ACHN (cell line): ENCODE measurements at regions not wholly inside any gene's neighbourhood (a gene's known extent, or its start where the extent isn't known, plus 50 kb on each side); places are given as distances from the start of the nearest gene placed in this dataset.
A peak's percentile ranks its signal among the peaks of the same experiment; 100 is the strongest.
"Not testable (repeated sequence)": the region's sequence is repeated elsewhere in the genome, so short reads cannot be mapped to it uniquely, and the experiment has no call there.

Experiments
- DNase-seq: peaks from one replicate; pipeline ENCODE4 v3.0.0-alpha.2; 2015
- in situ Hi-C: cut with HindIII; loops from 2 replicates; pipeline ENCODE4 v1.10.0; 2017; ENCODE audit warnings: low sequenced_read_pairs, low pct_ligation_motif_present, low pct_unique_long_range_greater_than_20kb

DNA sequence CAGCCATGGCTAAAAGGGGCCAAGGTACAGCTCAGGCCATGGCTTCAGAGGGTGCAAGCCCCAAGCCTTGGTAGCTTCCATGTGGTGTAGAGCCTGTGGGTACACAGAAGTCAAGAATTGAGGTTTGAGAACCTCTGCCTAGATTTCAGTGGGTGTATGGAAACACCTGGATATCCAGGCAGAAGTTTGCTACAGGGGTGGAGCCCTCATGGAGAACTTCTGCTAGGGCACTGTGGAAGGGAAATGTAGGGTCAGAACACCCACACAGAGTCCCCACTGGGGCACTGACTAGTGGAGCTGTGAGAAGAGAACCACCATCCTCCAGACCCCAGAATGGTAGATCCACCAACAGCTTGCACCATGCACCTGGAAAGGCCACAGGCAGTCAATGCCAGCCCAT lies 177.4 kb upstream of the HTR1E start:
- in situ Hi-C loops, DNase-seq: not testable (repeated sequence)

DNA sequence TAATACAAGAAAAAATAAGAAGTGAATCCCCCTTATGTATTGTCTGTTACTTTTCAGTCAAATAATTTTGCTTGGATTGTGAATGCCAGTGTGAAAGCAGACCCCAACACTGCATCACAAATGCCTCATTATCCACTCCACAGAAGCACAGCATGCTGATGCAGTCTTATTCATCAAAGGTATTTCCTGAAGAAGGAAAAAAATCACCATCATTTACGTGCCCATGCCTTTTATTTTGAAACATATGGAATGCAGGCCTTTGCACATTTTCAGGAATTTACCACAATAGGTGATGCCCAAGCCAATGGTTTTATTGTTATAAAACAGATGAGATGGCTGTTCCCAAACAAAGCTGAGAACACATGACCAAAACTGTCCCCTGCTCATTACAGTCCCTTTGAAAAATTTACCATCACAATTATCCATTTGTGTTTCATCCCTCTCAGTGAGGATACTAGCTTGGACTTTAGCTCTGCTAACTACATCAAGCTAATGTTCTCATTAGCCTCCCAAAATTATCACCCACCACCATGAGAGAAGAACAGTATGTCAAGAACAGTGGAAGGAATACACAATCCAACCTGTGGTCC lies 180.6 kb upstream of the HTR1E start:
- in situ Hi-C loops: no loop called here
- no peak for DNase-seq

DNA sequence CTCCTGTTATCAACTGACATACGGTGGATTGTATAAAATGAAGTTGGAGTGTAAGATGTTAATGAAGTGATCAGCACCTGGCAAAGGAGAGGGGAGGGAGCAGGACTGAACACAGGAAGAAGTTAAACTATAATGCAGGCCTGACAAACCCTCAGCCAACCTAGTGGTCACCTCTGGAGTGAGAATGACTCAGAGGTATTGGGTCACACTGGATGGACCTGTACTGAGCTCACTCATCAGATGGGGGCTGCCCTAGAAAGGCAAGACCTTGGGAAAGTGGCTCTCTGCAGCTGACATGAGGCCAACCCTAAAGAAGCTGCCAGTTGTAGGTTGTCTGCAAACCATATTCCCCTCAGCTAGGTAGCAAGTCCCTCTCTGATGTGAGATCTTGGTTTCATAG lies 193.3 kb upstream of the HTR1E start:
- DNase-seq: no peak
- in situ Hi-C loops: no loop called here

DNA sequence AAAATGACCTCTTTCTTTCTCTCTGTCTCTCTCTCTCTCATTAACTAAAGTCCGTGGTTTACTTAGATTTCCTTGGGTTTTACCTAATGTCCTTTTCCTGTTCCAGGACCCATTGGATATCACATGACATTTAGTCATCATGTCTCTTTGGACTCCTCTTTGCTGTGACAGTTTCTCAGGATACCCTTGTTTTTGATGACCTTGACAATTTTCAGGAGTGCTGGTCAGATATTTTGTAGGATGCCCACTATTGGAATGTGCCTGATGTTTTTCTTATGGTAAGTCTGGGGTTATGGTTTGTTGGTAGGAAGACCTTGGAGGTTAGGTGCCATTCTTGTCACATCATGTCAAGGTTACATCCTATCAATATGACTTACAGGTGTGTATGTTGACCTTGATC lies 199.2 kb upstream of the HTR1E start:
- no peak for DNase-seq
- in situ Hi-C loops: no loop called here

DNA sequence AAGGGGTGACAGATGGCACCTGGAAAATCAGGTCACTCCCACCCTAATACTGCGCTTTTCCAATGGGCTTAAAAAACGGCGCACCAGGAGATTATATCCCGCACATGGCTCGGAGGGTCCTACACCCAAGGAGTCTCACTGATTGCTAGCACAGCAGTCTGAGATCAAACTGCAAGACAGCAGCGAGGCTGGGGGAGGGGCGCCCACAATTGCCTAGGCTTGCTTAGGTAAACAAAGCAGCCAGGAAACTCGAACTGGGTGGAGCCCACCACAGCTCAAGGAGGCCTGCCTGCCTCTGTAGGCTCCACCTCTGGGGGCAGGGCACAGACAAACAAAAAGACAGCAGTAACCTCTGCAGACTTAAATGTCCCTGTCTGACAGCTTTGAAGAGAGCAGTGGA lies 205.7 kb upstream of the HTR1E start:
- in situ Hi-C loops, DNase-seq: not testable (repeated sequence)

DNA sequence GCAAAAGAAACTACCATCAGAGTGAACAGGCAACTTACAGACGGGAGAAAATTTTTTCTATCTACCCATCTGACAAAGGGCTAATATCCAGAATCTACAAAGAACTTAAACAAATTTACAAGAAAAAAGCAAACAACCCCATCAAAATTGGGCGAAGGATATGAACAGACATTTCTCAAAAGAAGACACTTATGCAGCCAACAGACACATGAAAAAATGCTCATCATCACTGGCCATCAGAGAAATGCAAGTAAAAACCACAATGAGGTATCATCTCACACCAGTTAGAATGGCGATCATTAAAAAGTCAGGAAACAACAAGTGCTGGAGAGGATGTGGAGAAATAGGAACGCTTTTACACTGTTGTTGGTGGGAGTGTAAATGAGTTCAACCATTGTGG lies 206.6 kb upstream of the HTR1E start:
- in situ Hi-C loops, DNase-seq: not testable (repeated sequence)

DNA sequence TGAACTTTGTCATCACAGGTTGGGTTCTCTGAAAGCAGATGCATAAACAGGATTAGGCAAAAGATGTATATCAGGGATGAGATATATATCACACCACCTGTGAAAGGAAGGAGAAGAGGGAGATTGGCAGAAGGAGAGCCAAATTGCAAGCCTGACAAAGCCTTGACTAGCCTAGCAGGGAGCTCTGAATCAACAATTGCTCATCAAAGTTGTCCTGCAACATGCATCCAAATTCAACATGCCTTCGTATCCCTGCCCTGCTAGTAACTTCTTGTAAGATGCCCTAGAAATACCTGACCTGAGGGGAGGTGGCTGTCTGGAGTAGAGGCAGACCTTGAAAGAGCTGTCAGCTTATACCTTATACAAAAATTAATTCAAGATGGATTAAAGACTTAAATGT lies 207.1 kb upstream of the HTR1E start:
- in situ Hi-C loops: no loop called here
- no peak for DNase-seq

DNA sequence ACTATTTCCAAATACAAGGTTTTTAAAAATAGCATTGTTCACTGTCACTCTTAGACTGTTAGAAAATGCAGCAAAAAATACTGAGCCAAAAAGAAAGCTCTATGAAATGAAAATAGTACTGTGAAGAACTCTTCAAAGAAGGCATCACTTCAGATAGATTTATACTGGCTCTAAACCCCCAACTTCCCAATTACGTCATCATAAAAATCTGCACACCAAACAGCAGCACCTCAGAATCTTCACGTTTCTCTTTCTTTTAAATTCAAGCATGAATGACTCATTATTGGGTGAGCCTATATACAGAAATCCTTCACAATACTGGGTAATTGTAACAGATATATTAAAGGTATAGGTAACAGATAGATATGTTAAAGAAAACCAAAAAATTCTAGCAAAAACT lies 208.4 kb upstream of the HTR1E start:
- no peak for DNase-seq
- in situ Hi-C loops: no loop called here

DNA sequence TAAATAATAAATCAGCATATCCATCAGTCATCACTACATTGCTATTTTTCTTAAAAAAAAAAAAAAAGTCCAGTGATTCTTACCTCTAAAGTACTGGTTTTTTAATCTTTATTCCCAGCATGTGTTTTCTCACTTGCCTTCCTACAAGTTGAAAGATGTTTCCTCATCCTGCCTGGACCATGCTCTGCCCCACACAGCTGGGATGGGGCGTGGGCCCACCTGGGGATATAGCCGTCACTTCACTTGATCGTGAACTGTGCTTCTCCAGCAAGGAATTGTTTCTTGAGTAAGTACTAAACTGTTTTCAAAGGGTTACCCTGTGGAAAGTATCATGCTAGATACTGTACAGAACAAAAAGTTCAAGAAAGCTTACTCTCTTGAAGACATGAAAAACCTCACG lies 212.6 kb upstream of the HTR1E start:
- no peak for DNase-seq
- in situ Hi-C loops: no loop called here

DNA sequence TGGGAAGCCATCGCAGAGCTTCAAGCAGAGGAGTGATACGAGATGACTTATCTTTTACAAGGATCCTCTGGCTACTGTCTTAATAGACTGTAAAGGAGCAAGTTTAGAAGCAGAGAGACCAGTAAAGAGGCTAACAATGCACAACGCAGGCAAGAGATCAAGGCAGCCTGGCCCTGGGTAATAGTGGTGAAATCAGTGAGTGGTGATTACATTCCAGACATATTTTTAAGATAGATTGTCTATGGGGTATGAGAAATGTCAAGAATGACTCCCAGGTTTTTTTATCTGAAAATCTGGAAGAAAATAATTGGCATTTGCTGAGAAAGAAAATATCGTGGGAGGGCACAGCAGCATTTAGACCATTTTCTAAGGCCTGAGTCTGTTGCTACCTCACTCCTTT lies 213.6 kb upstream of the HTR1E start:
- in situ Hi-C loops: no loop called here
- DNase-seq: no peak

DNA sequence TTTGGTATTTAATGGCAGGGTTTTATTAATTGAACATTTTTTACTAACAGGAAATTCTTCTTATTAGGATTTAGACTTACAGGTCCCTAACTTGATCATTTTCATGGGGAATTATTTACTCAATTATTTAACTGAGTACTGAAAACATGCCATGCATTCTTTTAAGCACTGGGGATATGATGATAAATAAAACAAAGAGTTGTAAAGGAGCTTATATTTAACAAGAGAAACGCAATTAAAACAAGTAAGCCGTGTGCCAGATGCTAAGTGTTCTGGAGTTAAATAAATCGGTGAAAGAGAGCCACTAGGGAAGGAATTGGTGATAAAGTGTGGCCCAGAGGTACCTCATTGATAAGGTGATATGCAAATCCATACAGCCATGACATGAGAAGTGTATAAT lies 214.2 kb upstream of the HTR1E start:
- in situ Hi-C loops: no loop called here
- no peak for DNase-seq

DNA sequence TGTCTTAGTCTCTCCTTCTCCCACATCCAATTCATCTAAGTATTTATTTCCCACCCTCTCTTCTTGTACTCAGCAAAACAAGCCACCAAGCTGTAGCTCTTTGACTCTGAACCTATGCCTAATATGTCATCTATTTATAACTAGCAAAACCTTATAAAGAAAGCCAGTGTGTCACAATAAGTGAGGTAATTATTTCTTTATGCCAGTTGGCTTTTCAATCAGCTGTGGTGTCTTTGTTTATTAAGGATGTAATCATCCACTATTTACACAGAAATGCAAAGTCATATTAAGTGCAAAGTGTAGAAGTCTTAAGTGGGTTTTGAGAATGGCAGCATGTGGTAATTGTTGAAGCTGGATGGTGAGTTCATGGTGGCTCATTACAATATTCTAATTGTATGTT lies 215.2 kb upstream of the HTR1E start:
- no peak for DNase-seq
- in situ Hi-C loops: no loop called here

DNA sequence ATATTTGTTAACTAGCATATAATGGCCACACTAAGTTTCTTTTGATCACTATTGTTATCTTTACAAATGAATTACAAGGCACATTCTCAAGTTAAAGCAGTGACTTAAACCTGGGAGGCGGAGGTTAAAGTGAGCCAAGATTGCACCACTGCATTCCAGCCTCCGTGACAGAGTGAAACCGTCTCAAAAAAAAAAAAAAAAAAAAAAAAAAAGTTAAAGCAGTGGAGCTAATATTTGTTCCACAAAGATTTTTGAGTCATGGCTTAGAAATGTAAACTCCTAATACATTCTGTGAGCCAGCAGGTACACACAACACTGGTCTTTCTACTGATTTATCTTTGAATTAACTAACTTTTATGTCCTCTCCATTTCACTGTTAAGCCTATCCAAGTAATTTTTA lies 221.7 kb upstream of the HTR1E start:
- DNase-seq: peak; percentile 11
- in situ Hi-C loops: no loop called here

DNA sequence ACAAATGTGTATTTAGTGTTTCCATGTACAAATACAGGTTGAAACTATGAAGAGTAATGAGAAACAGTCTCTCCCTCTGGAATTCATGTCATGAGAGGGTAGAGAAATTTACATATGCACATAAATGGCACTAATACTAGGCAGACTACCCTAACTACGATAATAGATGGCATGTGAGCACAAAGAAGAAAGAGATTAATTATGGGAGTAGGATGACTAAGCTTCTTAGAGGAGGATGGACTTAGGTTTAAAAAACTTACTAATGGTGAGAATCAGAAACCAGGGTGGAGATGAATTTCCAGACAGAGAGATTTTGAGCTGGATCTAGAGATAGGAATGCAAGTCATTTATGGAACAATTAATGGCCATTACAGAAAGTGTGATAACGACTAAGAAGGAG lies 225.3 kb upstream of the HTR1E start:
- in situ Hi-C loops: no loop called here
- DNase-seq: no peak

DNA sequence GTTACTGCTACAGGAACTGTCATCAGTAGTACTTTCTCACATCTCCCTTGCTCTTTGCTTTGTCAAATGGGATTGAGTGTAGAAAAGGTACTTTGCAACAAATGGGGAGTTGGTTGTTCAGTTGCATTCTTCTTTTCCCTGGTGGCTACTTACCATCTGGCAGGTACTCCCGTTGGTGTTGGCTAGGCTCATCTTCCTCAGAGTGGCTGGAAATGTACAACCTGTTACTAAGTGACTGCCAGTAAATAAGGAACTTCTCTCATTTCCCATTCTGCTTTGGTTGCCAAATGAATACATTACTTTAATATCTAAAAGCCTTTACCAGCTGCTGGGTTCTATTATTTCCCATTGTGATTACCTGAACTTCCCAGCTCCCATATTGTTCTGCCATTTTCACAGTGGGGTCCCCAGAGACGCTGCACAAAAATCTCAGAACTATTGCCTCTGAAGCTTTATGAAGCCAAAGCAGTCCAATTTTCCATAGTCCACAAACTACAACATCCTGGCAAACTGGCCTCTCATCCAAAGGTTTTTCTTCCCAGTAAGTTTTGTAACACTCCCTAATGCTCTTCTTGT lies 229.7 kb upstream of the HTR1E start:
- in situ Hi-C loops: no loop called here
- no peak for DNase-seq

DNA sequence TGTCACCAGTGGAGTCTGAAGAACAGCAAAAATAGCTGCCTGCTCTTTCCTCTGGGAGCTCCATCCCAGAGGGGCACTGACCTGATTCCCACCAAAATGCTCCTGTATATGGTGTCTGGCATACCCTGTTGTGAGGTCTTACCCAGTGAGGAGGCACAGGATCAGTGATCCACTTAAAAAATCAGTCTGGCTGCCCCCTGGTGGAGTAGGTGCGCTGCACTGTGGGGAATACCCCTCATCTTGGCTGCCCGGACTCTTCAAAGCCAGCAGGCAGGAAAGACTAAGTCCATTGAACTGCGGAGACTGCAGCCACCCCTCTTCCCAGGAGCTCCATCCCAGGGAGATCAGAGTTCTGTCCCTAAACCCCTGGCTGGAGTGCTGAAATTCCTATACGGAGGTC lies 230.9 kb upstream of the HTR1E start:
- in situ Hi-C loops: no loop called here
- no peak for DNase-seq

DNA sequence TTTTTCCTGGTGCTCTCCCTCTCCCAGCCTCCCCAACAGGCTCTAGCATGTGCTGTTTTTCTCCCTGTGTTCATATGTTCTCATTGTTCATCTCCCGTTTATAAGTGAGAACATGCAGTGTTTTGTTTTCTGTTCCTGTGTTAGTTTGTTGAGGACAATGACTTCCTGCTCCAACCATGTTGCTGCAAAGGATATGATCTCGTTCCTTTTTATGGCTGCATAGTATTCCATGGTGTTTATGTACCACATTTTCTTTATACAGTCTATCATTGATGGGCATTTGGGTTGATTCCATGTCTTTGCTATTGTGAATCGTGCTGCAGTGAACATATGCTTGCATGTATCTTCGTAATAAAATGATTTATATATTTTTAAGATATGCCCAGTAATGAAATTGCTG lies 236.1 kb upstream of the HTR1E start:
- DNase-seq, in situ Hi-C loops: not testable (repeated sequence)

DNA sequence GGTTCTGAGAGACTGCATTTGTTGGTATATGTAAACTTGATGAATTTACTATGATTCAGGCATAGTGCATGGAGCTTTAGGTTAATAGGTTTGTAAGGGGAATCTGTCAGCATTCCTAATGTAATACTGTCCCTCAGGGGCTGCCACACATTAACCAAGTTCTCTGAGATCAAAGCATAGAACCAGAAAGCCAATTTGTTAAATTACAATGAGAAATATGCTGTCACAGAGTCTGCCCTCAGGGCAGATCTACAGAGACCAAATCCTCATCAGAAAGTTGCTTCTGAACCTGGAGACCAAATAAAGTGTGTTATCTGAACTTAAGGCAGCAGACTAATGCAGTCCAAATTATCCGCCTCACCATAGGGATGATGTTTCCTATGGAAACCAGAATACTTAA lies 250.8 kb upstream of the HTR1E start:
- DNase-seq: no peak
- in situ Hi-C loops: no loop called here

DNA sequence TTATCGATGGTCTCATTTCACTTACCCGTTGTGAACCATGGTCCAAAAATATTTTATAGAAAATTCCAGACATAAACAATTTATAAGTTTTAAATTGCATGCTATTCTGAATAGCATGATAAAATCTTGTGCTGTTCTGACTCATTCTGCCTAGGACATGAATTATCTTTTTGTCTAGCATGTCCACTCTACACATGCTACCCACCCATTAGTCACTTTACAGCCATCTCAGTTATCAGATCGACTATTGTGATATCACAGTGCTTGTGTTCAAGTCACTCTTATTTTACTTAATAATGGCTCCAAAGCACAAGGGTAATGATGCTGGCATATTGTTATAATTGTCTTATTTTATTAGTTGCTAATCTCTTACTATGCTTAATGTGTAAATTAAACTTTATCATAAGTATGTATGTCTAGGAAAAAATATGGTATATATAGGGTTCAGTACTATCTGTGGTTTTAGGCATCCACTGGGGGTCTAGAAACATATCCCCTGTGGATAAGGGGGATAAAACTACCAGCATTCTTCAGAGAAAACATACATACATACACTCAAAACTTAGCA lies 252.0 kb upstream of the HTR1E start:
- DNase-seq: no peak
- in situ Hi-C loops: no loop called here

DNA sequence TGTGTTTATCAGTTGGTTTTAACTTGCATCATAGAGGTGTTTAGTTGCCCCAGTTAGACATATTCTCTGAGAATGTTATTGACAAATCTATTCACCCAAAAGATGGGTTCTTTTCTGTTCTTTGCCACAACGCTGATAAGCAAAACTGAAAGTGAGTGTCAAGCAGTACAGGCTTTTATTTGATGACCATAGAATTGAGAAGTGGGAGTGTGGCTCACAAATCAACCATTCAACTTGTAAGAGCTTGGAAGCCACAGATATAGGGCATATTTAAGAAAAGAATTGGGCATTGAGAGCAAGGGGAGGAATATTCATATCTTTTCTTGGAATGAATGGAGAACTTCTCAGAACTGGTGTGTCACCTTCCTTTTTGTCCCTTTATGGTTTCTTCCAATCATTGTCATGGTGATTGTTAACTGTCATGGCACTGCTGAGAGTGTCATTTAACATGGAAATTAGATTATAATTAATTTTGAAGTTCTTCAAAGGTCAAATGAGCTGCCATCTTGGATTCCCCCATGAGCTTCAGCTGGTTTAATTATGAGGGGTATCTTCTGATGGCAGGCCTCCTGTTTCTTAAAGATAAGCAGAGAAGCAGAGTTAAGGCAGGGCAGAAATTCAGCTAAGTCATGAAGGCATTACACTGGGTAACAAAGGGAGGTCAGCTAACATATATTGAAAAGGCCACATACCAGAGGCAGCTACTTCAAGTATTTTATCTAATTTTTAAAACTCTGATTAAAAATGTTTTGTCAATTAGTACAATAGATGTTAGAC lies 254.0 kb upstream of the HTR1E start:
- in situ Hi-C loops: no loop called here
- no peak for DNase-seq
